H9 (cell line): ENCODE measurements at regions not wholly inside any gene's neighbourhood (a gene's known extent, or its start where the extent isn't known, plus 50 kb on each side); places are given as distances from the start of the nearest gene placed in this dataset.

Source experiments
- DNase-seq: peaks from one replicate; pipeline ENCODE4 v3.0.0-alpha.2; 2017
- H2AFZ ChIP-seq: one replicate; pipeline ENCODE4 v1.6.1; 2013; ENCODE audit warnings: mild to moderate bottlenecking, low read length, control low read depth, moderate library complexity
- H2AK5ac ChIP-seq: 2 replicates; pipeline ENCODE4 v1.6.1; 2013; ENCODE audit warnings: low read length, control low read depth, mixed read lengths; ENCODE audit not compliant: insufficient read length
- H2BK120ac ChIP-seq: one replicate; pipeline ENCODE4 v1.6.1; 2013; ENCODE audit warnings: low read depth, mild to moderate bottlenecking, low read length, control low read depth, inconsistent platforms; ENCODE audit not compliant: poor library complexity, severe bottlenecking
- H2BK12ac ChIP-seq: 2 replicates; pipeline ENCODE4 v1.6.1; 2013; ENCODE audit warnings: low read length, control low read depth, mixed read lengths, low read depth; ENCODE audit not compliant: insufficient read length
- H2BK15ac ChIP-seq: 2 replicates; pipeline ENCODE4 v1.6.1; 2013; ENCODE audit warnings: low read depth, low read length, control low read depth
- H2BK20ac ChIP-seq: one replicate; pipeline ENCODE4 v1.6.1; 2013; ENCODE audit warnings: low read depth, mild to moderate bottlenecking, low read length, control low read depth, inconsistent platforms; ENCODE audit not compliant: poor library complexity, severe bottlenecking
- H2BK5ac ChIP-seq: 2 replicates; pipeline ENCODE4 v1.6.1; 2013; ENCODE audit warnings: low read length, control low read depth, mixed read lengths; ENCODE audit not compliant: insufficient read length
- H3K14ac ChIP-seq: 2 replicates; pipeline ENCODE4 v1.6.1; 2013; ENCODE audit warnings: low read length, control low read depth; ENCODE audit not compliant: insufficient read depth
- H3K18ac ChIP-seq: 2 replicates; pipeline ENCODE4 v1.6.1; 2013; ENCODE audit warnings: low read depth, mild to moderate bottlenecking, mixed read lengths, low read length, control low read depth; ENCODE audit not compliant: insufficient read length
- H3K23ac ChIP-seq: 2 replicates; pipeline ENCODE4 v1.6.1; 2013; ENCODE audit warnings: low read length, control low read depth, mixed read lengths, low read depth; ENCODE audit not compliant: insufficient read length
- H3K23me2 ChIP-seq: 2 replicates; pipeline ENCODE4 v1.6.1; 2013; ENCODE audit warnings: low read depth, mild to moderate bottlenecking, mixed read lengths, low read length, control low read depth; ENCODE audit not compliant: insufficient read length, poor library complexity, severe bottlenecking
- H3K27ac ChIP-seq: 2 replicates; pipeline ENCODE4 v1.5.1; 2013; ENCODE audit warnings: low read length, control low read depth, mixed read lengths, low read depth; ENCODE audit not compliant: insufficient read length
- H3K27me3 ChIP-seq: 2 replicates; pipeline ENCODE4 v1.6.1; 2013; ENCODE audit warnings: low read length, control low read depth, inconsistent platforms; ENCODE audit not compliant: insufficient read depth
- H3K4ac ChIP-seq: 2 replicates; pipeline ENCODE4 v1.6.1; 2013; ENCODE audit warnings: low read depth, mild to moderate bottlenecking, control low read depth, inconsistent platforms, low read length, moderate library complexity
- H3K4me1 ChIP-seq: 2 replicates; pipeline ENCODE4 v1.6.1; 2013; ENCODE audit warnings: low read length, control low read depth, inconsistent platforms; ENCODE audit not compliant: insufficient read depth
- H3K4me2 ChIP-seq: 2 replicates; pipeline ENCODE4 v1.6.1; 2013; ENCODE audit warnings: low read length, control low read depth, mixed read lengths; ENCODE audit not compliant: insufficient read length, insufficient read depth
- H3K56ac ChIP-seq: 2 replicates; pipeline ENCODE4 v1.6.1; 2013; ENCODE audit warnings: low read depth, mild to moderate bottlenecking, mixed read lengths, low read length, control low read depth; ENCODE audit not compliant: insufficient read length
- H3K79me1 ChIP-seq: 2 replicates; pipeline ENCODE4 v1.6.1; 2013; ENCODE audit warnings: low read depth, mild to moderate bottlenecking, moderate library complexity, low read length, control low read depth, inconsistent platforms; ENCODE audit not compliant: insufficient read depth, poor library complexity, severe bottlenecking
- H3K79me2 ChIP-seq: 2 replicates; pipeline ENCODE4 v1.6.1; 2013; ENCODE audit warnings: low read length, control low read depth, inconsistent platforms; ENCODE audit not compliant: insufficient read depth
- H3K9ac ChIP-seq: 2 replicates; pipeline ENCODE4 v1.6.1; 2013; ENCODE audit warnings: low read length, control low read depth, mixed read lengths; ENCODE audit not compliant: insufficient read length; ENCODE audit errors: extremely low read depth
- H3K9me3 ChIP-seq: one replicate; pipeline ENCODE4 v1.6.1; 2013; ENCODE audit warnings: low read depth, low read length, inconsistent platforms; ENCODE audit not compliant: control insufficient read depth
- H3T11ph ChIP-seq: one replicate; pipeline ENCODE4 v1.6.1; 2013; ENCODE audit warnings: mild to moderate bottlenecking, low read length, control low read depth, inconsistent platforms
- H4K20me1 ChIP-seq: one replicate; pipeline ENCODE4 v1.6.1; 2013; ENCODE audit not compliant: control insufficient read depth, insufficient read length, insufficient read depth
- H4K5ac ChIP-seq: 2 replicates; pipeline ENCODE4 v1.6.1; 2013; ENCODE audit warnings: low read depth, mild to moderate bottlenecking, mixed read lengths, low read length, control low read depth; ENCODE audit not compliant: insufficient read length
- H4K8ac ChIP-seq: replicated peaks from 2 replicates; pipeline ENCODE4 v1.6.1; 2013; ENCODE audit warnings: low read length, control low read depth, mixed read lengths, low read depth; ENCODE audit not compliant: insufficient read length
- H4K91ac ChIP-seq: 2 replicates; pipeline ENCODE4 v1.6.1; 2013; ENCODE audit warnings: low read depth, mild to moderate bottlenecking, moderate library complexity, mixed read lengths, low read length, control low read depth; ENCODE audit not compliant: insufficient read length
- H3K27ac Mint-ChIP-seq, 3 experiments: 2 replicates in 2 of 3; 3 replicates in 1 of 3; pipeline ENCODE4 v1.8.0; 2020 to 2021; ENCODE audit warnings: mixed read lengths in 3 of 3, mild to moderate bottlenecking in 1 of 3, moderate library complexity in 1 of 3
- H3K27me3 Mint-ChIP-seq: 2 replicates; pipeline ENCODE4 v1.8.0; 2021; ENCODE audit warnings: low read depth, mild to moderate bottlenecking, moderate library complexity, mixed read lengths
- H3K36me3 Mint-ChIP-seq, 3 experiments: 2 replicates in 2 of 3; 3 replicates in 1 of 3; pipeline ENCODE4 v1.8.0; 2020 to 2021; ENCODE audit warnings: low read depth in 3 of 3, mixed read lengths in 3 of 3; ENCODE audit not compliant: insufficient read depth in 1 of 3
- H3K4me1 Mint-ChIP-seq, 2 experiments: 2 replicates each; pipeline ENCODE4 v1.8.0; 2020; ENCODE audit warnings: mixed read lengths in 2 of 2
- H3K4me3 Mint-ChIP-seq, 2 experiments: 2 replicates in 1 of 2; 3 replicates in 1 of 2; pipeline ENCODE4 v1.8.0; 2020 to 2021; ENCODE audit warnings: mild to moderate bottlenecking in 2 of 2, mixed read lengths in 2 of 2, moderate library complexity in 1 of 2
- H3K9me3 Mint-ChIP-seq, 2 experiments: 2 replicates in 1 of 2; 3 replicates in 1 of 2; pipeline ENCODE4 v1.8.0; 2020; ENCODE audit warnings: mild to moderate bottlenecking in 2 of 2, mixed read lengths in 2 of 2, moderate library complexity in 1 of 2
- TF ChIP-seq, protein P1 (sequence below): fragments of 200-600 bp; sonication (generic); conservative IDR thresholded peaks from 3 replicates; pipeline ENCODE4 v1.8.0; 2021; ENCODE audit warnings: antibody characterized with exemption, mild to moderate bottlenecking

DNA sequence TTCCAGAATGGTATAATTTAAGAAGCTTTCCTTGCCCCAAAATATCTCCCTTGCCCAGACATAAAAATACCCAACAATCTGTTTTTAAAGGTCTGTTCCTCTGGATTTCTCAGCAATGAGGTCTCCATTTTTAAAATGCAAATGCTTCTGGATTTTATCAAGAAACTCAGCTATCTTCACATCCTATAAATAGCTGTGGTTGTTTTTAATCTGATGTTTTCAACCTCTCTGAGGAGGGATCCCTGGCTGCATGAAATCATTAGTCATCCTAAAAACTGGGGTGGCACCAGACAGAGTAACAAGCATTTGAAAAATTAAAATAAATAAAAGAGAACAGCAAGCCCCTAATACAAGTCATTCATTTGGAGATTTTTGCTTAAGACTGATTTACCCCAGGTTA lies 168.5 kb upstream of the ID4 start:
- Histone ChIP-seq H3K56ac (no peak overlapping the region), H3K23me2 (no peaks in the 10 kb centered on the region), H4K8ac (no peak overlapping the region), H3K14ac (no peak overlapping the region), H3K79me2 (no peaks in the 10 kb centered on the region), H2BK12ac (no peak overlapping the region), H4K20me1 (no peaks in the 10 kb centered on the region), H2BK120ac (no peak overlapping the region), H3K27me3 (no peaks in the 10 kb centered on the region), H2AK5ac (no peak overlapping the region), H3K4me2 (no peak overlapping the region), H3K18ac (no peak overlapping the region), H3T11ph (no peak overlapping the region), H4K91ac (no peak overlapping the region), H2AFZ (no peak overlapping the region), H3K4me1 (peaks cover 20% of the 10 kb centered on the region; the same call in 1 of the 2 replicates), H3K23ac (no peak overlapping the region), H2BK20ac (no peak overlapping the region), H4K5ac (no peak overlapping the region), H3K9ac (no peak overlapping the region), H2BK15ac (no peak overlapping the region), H2BK5ac (no peak overlapping the region), H3K27ac (no peak overlapping the region), H3K79me1 (no peaks in the 10 kb centered on the region), H3K4ac (no peak overlapping the region), H3K9me3 (no peaks in the 10 kb centered on the region)
- Mint-ChIP-seq H3K36me3 (no peaks in the 10 kb centered on the region), H3K27ac (peak overlapping the region in 2 of 3 experiments; percentile 71 to 72; a peak in 3 of 7 replicates), H3K27me3 (no peaks in the 10 kb centered on the region), H3K4me3 (no peak overlapping the region), H3K9me3 (no peaks in the 10 kb centered on the region), H3K4me1 (peaks cover 55 to 60% of the 10 kb centered on the region in 2 experiments)
- TF ChIP-seq, protein P1, sequence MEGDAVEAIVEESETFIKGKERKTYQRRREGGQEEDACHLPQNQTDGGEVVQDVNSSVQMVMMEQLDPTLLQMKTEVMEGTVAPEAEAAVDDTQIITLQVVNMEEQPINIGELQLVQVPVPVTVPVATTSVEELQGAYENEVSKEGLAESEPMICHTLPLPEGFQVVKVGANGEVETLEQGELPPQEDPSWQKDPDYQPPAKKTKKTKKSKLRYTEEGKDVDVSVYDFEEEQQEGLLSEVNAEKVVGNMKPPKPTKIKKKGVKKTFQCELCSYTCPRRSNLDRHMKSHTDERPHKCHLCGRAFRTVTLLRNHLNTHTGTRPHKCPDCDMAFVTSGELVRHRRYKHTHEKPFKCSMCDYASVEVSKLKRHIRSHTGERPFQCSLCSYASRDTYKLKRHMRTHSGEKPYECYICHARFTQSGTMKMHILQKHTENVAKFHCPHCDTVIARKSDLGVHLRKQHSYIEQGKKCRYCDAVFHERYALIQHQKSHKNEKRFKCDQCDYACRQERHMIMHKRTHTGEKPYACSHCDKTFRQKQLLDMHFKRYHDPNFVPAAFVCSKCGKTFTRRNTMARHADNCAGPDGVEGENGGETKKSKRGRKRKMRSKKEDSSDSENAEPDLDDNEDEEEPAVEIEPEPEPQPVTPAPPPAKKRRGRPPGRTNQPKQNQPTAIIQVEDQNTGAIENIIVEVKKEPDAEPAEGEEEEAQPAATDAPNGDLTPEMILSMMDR, result no peak
- no peak for DNase-seq
